T-helper 1 cell treated with Interleukin-12 subunit alpha and Interleukin-12 subunit beta and Interleukin-4 antibody, amounts not matched to agents 30 μg/mL and 1 μg/mL, for 36 hours (primary cell): ENCODE measurements at regions not wholly inside any gene's neighbourhood (a gene's known extent, or its start where the extent isn't known, plus 50 kb on each side); places are given as distances from the start of the nearest gene placed in this dataset.
A peak's percentile ranks its signal among the peaks of the same experiment; 100 is the strongest.

Experiments
- H3K27ac Mint-ChIP-seq: one replicate; pipeline ENCODE4 v1.8.0; 2021; ENCODE audit warnings: mild to moderate bottlenecking, mixed read lengths
- H3K27me3 Mint-ChIP-seq: one replicate; pipeline ENCODE4 v1.8.0; 2021; ENCODE audit warnings: low read depth, mixed read lengths
- H3K36me3 Mint-ChIP-seq: one replicate; pipeline ENCODE4 v1.8.0; 2021; ENCODE audit warnings: low read depth, mixed read lengths
- H3K4me1 Mint-ChIP-seq: one replicate; pipeline ENCODE4 v1.8.0; 2021; ENCODE audit warnings: low read depth, mixed read lengths
- H3K4me3 Mint-ChIP-seq: one replicate; pipeline ENCODE4 v1.8.0; 2021; ENCODE audit warnings: mild to moderate bottlenecking, moderate library complexity, mixed read lengths
- H3K9me3 Mint-ChIP-seq: one replicate; pipeline ENCODE4 v1.8.0; 2021; ENCODE audit warnings: mixed read lengths

DNA sequence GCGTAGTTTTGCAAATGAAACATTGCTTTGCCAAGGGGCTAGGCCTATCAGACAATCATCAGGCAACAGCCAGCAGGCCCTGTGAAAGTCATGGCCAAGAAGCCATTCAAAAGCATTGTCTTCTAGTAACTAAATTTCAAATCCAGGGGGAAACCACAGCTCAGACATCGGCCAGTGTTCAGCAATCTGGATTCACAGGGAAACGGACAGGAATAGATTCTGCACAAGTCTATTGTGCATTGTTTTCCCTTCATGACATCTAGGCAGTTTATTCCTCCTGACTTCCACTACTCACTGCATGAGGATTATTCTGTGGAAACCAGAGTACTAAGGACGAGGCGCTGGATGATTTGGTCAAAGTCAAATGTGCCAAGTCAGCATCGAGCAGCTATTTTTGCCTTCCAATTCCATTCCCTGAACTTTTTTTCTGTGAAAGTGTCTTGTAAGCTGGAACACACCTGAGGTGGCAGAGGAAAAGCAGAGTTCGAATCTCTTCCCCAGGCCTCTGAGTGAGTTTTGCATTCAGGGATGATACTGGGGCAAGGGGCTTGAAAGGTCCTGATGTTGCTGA is 75.4 kb downstream of the VCPKMT start:
- Mint-ChIP-seq H3K27ac (peak overlapping the region; percentile 99), H3K27me3 (no peaks in the 10 kb centered on the region), H3K4me1 (peaks cover 69% of the 10 kb centered on the region), H3K36me3 (peaks cover 33% of the 10 kb centered on the region), H3K4me3 (peak overlapping the region; percentile 82), H3K9me3 (peaks cover 4% of the 10 kb centered on the region)

DNA sequence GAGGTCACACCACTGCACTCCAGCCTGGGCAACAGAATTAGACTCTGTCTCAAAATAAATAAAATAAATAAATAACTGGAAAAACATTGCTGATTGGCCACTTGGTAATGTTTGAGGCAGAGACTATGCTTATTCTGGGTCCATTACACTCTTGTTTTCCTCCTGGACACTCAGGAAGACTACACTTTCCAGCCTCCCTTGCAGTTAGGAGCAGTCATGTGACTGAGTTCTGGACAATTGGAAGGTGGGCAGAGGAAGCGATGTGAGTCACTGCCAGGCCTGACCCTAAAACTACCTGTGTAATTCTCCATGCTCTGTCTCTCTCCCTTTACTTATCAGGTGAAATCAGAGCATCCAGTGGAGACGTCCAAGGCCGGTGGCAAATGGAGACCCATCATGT is 74.4 kb downstream of the VCPKMT start:
- H3K4me3 Mint-ChIP-seq = no peak overlapping the region
- H3K36me3 Mint-ChIP-seq = peaks cover 37% of the 10 kb centered on the region
- H3K4me1 Mint-ChIP-seq = peaks cover 68% of the 10 kb centered on the region
- peaks cover 4% of the 10 kb centered on the region for H3K9me3 Mint-ChIP-seq
- H3K27me3 Mint-ChIP-seq = no peaks in the 10 kb centered on the region
- H3K27ac Mint-ChIP-seq = no peak overlapping the region

DNA sequence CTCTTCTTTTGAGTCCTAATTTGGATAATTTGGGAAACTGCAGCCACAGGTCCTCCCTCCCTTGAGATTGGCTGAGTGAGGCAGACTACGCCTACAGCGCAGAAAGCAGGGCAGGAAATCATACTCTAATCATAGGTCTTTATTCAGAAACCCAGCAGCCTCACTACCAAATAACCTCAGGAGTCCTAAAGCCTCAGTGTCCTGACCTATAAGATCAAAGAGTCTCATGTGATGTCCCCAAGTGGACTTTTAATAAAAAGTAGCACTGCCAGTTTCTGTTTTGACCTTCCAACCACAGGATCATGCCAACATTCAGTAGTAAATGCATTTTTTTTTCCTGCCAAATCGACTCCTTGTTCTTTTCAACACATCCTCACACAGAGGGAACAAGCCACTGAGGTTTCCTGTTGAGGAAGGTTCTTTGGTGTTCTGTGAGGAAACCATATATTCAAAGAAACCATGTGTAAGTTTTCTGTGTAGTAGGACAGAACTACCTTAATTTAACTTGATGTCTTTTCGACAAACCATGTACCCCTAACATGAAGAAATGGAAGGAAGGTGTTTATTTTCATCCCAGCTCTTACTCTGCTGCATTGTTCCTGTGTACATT is 72.2 kb downstream of the VCPKMT start:
- Mint-ChIP-seq H3K27me3 (no peaks in the 10 kb centered on the region), H3K36me3 (peaks cover 25% of the 10 kb centered on the region), H3K4me3 (peak overlapping the region; percentile 61), H3K9me3 (peaks cover 4% of the 10 kb centered on the region), H3K4me1 (peaks cover 58% of the 10 kb centered on the region), H3K27ac (peak overlapping the region; percentile 98)

DNA sequence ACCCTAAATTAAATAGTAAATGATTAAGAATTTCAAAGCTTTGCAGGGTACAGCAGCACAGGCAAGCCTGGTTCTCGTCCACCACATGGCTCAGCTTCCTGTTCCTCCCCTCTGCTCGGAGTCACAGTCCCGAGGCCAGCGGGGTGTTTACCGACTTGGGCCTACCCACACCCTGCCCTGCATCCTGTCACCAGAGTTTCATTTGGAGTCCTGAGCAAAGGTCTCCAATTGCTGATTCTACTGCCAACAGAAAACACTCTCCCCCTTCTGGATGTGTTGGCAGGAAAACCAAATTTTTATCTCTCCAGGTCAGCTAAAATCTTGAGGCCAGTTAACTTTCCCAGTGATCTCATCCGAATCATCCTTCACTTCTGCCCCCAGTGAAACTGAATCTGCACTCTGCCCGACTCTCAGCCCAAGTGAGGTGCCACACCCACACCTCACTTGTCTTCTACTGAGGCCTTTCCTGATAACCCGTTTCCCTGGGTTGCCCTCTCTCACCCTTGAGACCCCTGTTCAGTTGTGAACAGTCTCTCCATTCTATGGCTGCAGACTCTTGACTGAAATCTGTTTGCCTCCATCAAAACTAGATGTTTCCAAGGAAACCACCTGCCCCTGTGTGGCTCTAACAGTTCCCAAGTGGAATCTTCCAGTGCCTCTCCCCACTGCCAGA is 71.2 kb downstream of the VCPKMT start:
- Mint-ChIP-seq H3K4me3 (peak overlapping the region; percentile 76), H3K4me1 (peaks cover 52% of the 10 kb centered on the region), H3K27me3 (no peaks in the 10 kb centered on the region), H3K9me3 (peaks cover 4% of the 10 kb centered on the region), H3K27ac (peak overlapping the region; percentile 99), H3K36me3 (peaks cover 25% of the 10 kb centered on the region)

DNA sequence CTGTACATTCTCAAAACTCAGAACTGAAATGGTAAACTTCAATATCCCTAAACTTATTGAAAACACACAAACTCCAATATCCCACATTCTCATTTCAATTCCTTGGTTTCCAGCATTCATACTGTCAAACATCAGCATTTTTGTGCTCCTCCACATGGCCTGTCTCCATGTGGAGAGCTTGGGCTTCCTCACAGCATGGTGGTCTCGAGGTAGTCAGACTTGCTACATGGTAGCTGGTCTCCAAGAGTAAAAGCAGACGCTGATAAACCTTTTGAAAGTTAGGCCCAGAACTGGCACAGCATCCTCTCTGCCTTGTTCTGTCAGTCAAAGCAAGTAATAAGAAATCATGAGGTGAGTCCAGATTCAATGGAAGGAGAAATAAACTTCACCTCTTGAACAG is 70.5 kb downstream of the VCPKMT start:
- Mint-ChIP-seq H3K27ac (peak overlapping the region; percentile 99), H3K4me3 (peak overlapping the region; percentile 76), H3K27me3 (no peaks in the 10 kb centered on the region), H3K9me3 (peaks cover 4% of the 10 kb centered on the region), H3K4me1 (peaks cover 48% of the 10 kb centered on the region), H3K36me3 (peaks cover 20% of the 10 kb centered on the region)

DNA sequence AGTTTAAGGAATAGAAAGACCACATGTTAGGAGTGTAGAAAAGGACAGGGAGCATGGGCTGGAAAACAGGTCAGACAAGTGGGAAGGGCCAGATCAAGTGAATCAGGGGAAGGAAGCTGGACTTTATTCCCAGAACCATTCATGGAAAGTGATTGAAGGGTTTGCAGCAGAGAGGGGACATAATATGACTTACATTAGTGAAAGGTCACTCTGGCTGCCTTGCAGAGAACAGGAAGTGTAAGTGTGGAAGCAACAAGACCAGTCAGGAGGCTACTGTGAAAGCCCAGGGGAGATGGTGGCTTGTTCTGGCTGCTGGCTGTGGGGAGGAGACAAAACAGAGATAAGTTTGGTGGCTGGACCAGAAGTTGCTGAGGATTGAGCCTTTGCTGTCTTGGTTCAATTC is 69.1 kb downstream of the VCPKMT start:
- H3K9me3 Mint-ChIP-seq = peaks cover 4% of the 10 kb centered on the region
- no peak overlapping the region for H3K4me3 Mint-ChIP-seq
- peaks cover 20% of the 10 kb centered on the region for H3K36me3 Mint-ChIP-seq
- peak overlapping the region; percentile 56 for H3K27ac Mint-ChIP-seq
- H3K27me3 Mint-ChIP-seq = no peaks in the 10 kb centered on the region
- peaks cover 42% of the 10 kb centered on the region for H3K4me1 Mint-ChIP-seq

DNA sequence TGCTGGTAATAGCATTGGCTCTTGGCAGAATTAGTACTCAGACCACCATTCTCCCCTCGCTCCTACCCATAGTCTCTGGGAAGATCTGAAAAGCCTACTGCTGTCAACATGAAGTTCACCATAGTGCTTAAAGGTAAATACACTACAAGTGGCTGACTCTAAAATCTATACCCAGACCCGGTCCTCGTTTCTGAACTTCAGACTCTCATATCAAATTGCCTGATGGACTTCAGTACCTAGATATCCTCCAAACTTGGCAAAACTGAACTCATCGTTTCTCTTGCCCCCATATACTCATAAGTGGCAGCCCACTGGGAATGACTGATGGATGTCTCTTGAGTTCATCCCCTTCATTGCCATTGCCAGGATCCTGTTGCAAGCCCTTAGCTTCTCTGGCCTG is 67.3 kb downstream of the VCPKMT start:
- Mint-ChIP-seq H3K4me1 (peaks cover 39% of the 10 kb centered on the region), H3K27me3 (no peaks in the 10 kb centered on the region), H3K9me3 (peaks cover 4% of the 10 kb centered on the region), H3K4me3 (no peak overlapping the region), H3K36me3 (peaks cover 20% of the 10 kb centered on the region), H3K27ac (no peak overlapping the region)

DNA sequence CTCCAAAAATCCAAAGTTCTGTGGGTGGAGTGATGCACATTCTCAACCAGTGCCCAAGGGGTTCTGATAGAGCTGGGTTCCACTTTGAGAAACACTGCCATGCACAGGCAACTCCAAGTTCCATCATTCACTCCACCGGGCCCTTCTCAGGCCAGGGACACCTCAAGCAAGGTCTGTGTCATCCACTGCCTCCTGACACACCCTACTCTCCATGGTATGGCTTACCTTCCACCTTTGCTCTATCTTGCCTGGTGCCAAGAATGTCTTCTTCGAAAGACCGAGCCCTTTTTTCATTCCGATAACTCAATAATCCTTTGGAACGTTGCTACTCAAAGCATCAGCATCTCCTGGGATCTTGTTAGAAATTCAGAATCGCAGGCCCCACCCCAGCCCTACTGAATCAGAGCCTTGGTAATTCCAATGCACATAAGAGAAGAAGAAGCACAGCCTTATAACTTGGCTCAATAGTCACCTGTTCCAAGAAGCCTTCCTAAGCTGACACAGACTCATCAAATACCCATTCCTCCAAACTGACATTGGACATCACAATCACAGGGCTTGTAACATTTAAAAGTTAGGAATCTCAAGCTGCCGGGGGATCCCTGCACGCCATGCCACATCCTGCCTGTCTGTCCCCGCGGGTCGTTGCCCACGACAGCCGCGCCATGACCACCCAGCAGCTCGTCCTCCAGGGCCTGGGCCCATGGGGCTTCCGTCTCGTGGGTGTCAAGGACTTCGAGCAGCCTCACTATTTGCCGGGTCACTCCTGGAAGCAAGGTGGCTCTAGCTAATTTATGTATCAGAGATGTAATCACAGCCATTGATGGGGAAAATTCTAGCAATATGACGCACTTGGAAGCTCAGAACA is 66.4 kb downstream of the VCPKMT start:
- Mint-ChIP-seq H3K4me3 (no peak overlapping the region), H3K9me3 (peaks cover 4% of the 10 kb centered on the region), H3K4me1 (peaks cover 33% of the 10 kb centered on the region), H3K36me3 (peaks cover 20% of the 10 kb centered on the region), H3K27ac (peak overlapping the region; percentile 14), H3K27me3 (no peaks in the 10 kb centered on the region)

DNA sequence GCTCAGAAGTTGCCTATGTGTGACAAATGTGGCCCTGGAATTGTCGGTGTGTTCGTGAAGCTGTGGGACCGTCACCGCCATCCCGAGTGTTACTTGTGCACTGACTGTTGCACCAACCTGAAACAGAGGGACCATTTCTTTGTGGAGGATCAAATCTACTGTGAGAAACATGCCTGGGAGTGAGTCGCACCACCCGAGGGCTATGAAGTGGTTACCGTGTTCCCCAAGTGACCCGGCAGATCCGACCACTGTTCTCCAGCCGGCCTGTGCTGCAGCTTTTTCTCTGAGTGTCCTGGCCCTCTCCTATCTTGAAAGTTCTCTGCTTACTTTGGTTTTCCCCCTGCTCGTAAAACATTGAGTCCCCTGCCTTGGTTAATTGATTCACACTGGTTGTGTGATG is 65.3 kb downstream of the VCPKMT start:
- Mint-ChIP-seq H3K4me1 (peaks cover 23% of the 10 kb centered on the region), H3K27ac (no peak overlapping the region), H3K27me3 (no peaks in the 10 kb centered on the region), H3K4me3 (no peak overlapping the region), H3K36me3 (peaks cover 13% of the 10 kb centered on the region), H3K9me3 (no peaks in the 10 kb centered on the region)

DNA sequence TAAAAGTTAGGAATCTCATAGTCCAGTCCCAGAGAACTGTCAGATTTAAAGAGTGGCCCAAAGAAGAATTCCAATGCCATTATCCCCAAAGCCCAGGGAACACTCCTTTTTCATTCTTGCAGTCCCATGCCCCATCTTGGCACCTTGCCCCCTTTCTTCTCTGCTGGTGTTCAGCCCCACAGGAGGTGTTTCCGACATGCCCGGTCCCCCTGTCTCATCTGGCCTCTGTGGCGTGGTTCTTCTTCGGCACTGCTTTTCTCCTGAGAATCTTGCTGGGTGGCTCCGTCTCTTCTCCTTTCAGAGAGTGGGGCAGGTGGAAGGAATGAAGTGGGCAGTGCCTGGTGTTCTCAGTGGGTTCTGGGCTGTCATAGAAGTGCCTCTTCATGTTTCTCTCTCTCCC is 64.7 kb downstream of the VCPKMT start:
- Mint-ChIP-seq H3K9me3 (no peaks in the 10 kb centered on the region), H3K4me3 (no peak overlapping the region), H3K27ac (no peak overlapping the region), H3K27me3 (no peaks in the 10 kb centered on the region), H3K4me1 (peaks cover 21% of the 10 kb centered on the region), H3K36me3 (peaks cover 13% of the 10 kb centered on the region)

DNA sequence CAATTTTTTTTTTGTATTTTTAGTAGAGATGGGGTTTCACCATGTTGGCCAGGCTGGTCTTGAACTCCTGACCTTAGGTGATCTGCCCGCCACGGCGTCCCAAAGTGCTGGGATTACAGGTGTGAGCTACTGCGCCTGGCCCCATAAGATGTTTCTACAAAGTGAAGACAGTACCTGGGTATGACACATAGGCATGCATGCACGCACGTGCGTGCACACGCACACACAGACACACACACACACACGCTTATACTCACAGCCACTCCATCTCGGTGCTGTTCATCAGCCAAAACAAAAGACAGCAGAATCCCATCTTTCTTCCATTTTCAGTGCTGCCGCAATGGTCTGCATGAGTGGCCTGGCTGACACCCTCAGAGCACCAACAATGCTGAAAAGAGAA is 63.9 kb downstream of the VCPKMT start:
- H3K4me1 Mint-ChIP-seq = peaks cover 25% of the 10 kb centered on the region
- H3K9me3 Mint-ChIP-seq = no peaks in the 10 kb centered on the region
- no peaks in the 10 kb centered on the region for H3K27me3 Mint-ChIP-seq
- peaks cover 18% of the 10 kb centered on the region for H3K36me3 Mint-ChIP-seq
- no peak overlapping the region for H3K4me3 Mint-ChIP-seq
- no peak overlapping the region for H3K27ac Mint-ChIP-seq

DNA sequence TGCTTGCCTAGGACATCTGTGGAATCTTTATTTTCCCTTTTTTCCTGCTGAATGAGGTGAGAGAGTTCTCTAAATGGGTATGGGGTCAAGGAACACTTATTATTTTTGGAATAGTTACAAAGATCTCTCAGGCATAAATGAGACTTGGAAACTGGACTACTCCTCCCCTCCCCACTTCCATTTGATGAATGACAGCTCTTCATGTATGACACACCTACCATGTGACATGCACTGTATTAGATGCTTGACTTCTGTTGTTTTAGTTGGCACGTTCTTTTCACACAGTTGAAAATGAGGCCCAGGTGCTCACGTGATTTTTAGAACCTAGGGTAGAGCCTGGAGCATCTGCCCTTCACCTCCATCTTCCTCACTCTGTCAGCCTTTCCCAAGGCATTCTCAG is 62.4 kb downstream of the VCPKMT start:
- H3K9me3 Mint-ChIP-seq = no peaks in the 10 kb centered on the region
- H3K4me3 Mint-ChIP-seq = no peak overlapping the region
- peaks cover 13% of the 10 kb centered on the region for H3K36me3 Mint-ChIP-seq
- peaks cover 27% of the 10 kb centered on the region for H3K4me1 Mint-ChIP-seq
- H3K27ac Mint-ChIP-seq = no peak overlapping the region
- no peaks in the 10 kb centered on the region for H3K27me3 Mint-ChIP-seq

DNA sequence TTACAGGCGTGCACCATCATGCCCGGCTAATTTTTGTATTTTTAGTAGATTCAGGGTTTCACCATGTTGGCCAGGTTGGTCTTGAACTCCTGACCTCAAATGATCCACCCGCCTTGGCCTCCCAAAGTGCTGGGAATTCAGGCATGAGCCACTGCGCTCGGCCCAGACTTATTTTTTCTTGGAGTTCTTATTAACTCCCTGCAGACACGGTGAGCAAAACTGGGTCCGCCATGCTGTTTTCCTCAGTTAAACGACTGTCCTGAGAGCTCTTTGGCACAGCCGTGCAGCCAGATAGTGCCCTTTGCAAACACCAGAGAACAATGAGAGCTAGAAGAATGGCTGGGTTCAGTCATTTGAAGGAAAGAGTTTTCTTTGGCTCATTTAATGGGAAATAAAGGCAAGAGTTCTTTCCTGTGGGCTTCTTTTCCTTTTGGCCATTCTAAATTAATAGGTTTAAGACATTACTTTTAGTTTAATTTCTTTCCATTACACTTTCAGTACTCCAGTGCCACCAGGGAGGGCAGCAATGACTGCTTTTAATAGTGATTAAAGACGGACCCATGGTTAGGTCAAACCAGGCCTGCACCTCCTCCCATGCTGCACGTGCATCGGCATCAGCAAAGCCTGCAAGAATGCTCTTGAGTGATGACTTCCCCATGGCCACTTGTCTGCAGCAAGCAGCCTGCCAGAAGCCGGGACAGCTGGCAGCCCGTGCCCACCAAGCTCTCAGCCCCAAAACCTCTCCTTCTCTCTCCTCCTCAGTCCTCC is 60.7 kb downstream of the VCPKMT start:
- H3K27me3 Mint-ChIP-seq = no peaks in the 10 kb centered on the region
- no peak overlapping the region for H3K4me3 Mint-ChIP-seq
- peaks cover 34% of the 10 kb centered on the region for H3K4me1 Mint-ChIP-seq
- no peak overlapping the region for H3K27ac Mint-ChIP-seq
- peaks cover 13% of the 10 kb centered on the region for H3K36me3 Mint-ChIP-seq
- H3K9me3 Mint-ChIP-seq = no peaks in the 10 kb centered on the region

DNA sequence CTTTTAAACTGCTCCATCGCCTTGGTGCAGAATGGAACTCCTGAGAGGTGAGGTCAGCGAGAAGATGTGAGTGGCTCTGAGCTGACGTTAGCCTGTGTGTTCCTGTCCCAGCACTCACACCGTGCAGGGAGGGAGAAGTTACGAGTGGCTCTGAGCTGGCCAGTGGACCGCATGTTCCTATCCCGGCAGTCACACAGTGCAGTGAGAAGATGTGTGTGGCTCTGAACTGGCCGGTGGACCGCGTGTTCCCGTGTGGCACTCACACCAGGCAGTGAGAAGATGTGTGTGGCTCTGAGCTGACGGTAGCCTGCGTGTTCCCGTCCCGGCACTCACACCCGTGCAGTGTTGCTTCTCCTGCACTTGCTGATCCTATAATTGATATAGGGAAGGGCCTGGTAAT is 59.9 kb downstream of the VCPKMT start:
- Mint-ChIP-seq H3K4me3 (no peak overlapping the region), H3K27ac (no peak overlapping the region), H3K36me3 (peaks cover 15% of the 10 kb centered on the region), H3K9me3 (no peaks in the 10 kb centered on the region), H3K27me3 (no peaks in the 10 kb centered on the region), H3K4me1 (peaks cover 40% of the 10 kb centered on the region)
